CD8-positive, alpha-beta memory T cell (primary cell): ENCODE measurements at regions not wholly inside any gene's neighbourhood (a gene's known extent, or its start where the extent isn't known, plus 50 kb on each side); places are given as distances from the start of the nearest gene placed in this dataset.

Source experiments
- CTCF ChIA-PET: fragments of 350-600 bp; sonication (Branson Sonifier 250); formaldehyde crosslinking; loops from one replicate; lab custom pipeline; 2021; ENCODE audit warnings: antibody characterized with exemption; lab: Charles Lee
- POLR2A ChIA-PET: fragments of 350-600 bp; sonication (Branson Sonifier 250); formaldehyde crosslinking; loops from one replicate; lab custom pipeline; 2021; ENCODE audit warnings: antibody characterized with exemption; lab: Charles Lee
- DNase-seq, 5 donors: peaks; one replicate each; pipeline versions ENCODE4 v3.0.0 to v3.0.0-alpha.2; 2020 to 2022; ENCODE audit warnings: mixed read lengths in 1 of 5
- H3K27ac ChIP-seq: one replicate; pipeline ENCODE4 v1.7.0; 2013; ENCODE audit warnings: low read depth, mild to moderate bottlenecking, low read length, moderate library complexity
- H3K27me3 ChIP-seq: 2 replicates; pipeline ENCODE4 v1.7.0; 2013; ENCODE audit warnings: low read length, mild to moderate bottlenecking; ENCODE audit not compliant: insufficient read depth, poor library complexity, severe bottlenecking
- H3K36me3 ChIP-seq: 2 replicates; pipeline ENCODE4 v1.7.0; 2013; ENCODE audit warnings: mild to moderate bottlenecking, low read length, moderate library complexity; ENCODE audit not compliant: insufficient read depth
- H3K4me1 ChIP-seq: 2 replicates; pipeline ENCODE4 v1.7.0; 2013; ENCODE audit warnings: mild to moderate bottlenecking, low read length, moderate library complexity; ENCODE audit not compliant: insufficient read depth
- H3K4me3 ChIP-seq: 2 replicates; pipeline ENCODE4 v1.7.0; 2013; ENCODE audit warnings: mild to moderate bottlenecking, low read length
- H3K9me3 ChIP-seq: 2 replicates; pipeline ENCODE4 v1.7.0; 2013; ENCODE audit warnings: mild to moderate bottlenecking, low read length
- H3K27ac Mint-ChIP-seq, 8 donors: one replicate each; pipeline ENCODE4 v1.8.0; 2020 to 2021; ENCODE audit warnings: mixed read lengths in 8 of 8, mild to moderate bottlenecking in 6 of 8, inconsistent platforms in 3 of 8, moderate library complexity in 3 of 8
- H3K27me3 Mint-ChIP-seq, 2 donors: one replicate each; pipeline ENCODE4 v1.8.0; 2020 to 2021; ENCODE audit warnings: mixed read lengths in 2 of 2, mild to moderate bottlenecking in 1 of 2, moderate library complexity in 1 of 2
- H3K36me3 Mint-ChIP-seq, 3 donors: one replicate each; pipeline ENCODE4 v1.8.0; 2020 to 2021; ENCODE audit warnings: mixed read lengths in 3 of 3, inconsistent platforms in 1 of 3, mild to moderate bottlenecking in 1 of 3
- H3K4me1 Mint-ChIP-seq, 3 donors: one replicate each; pipeline ENCODE4 v1.8.0; 2020 to 2021; ENCODE audit warnings: mixed read lengths in 3 of 3, inconsistent platforms in 1 of 3, mild to moderate bottlenecking in 1 of 3
- H3K4me3 Mint-ChIP-seq, 7 donors: one replicate each; pipeline ENCODE4 v1.8.0; 2020 to 2021; ENCODE audit warnings: mixed read lengths in 7 of 7, mild to moderate bottlenecking in 6 of 7, moderate library complexity in 4 of 7, inconsistent platforms in 2 of 7
- H3K9me3 Mint-ChIP-seq, 5 donors: one replicate each; pipeline ENCODE4 v1.8.0; 2020 to 2022; ENCODE audit warnings: mixed read lengths in 5 of 5, mild to moderate bottlenecking in 3 of 5, moderate library complexity in 2 of 5, inconsistent platforms in 1 of 5

DNA sequence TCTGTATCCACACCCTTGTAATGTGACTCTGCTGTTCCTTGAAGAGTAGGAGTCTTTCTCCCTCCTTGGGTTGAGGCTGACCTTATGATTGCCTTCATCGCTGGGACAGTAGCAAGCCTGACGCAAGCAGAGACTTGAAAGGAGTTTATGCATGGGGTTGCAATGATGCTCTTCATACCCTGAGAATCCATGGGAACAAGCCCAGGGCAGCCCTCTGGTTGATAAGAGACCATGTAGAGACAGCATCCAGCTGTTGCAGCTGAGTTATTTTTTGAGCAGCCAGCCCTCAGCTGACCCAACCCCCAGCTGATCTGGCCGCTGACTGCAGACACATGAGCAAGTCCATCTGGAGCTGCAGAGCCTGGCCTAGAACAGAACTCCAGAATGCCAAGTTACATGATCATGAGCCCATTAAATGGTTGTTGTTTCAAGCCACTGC is 60.6 kb upstream of the ARNT2 start:
- Mint-ChIP-seq H3K9me3 (no peaks in the 10 kb centered on the region), H3K36me3 (no peaks in the 10 kb centered on the region), H3K4me3 (no peak overlapping the region), H3K27me3 (peaks cover 20 to 35% of the 10 kb centered on the region in 2 donors), H3K4me1 (no peaks in the 10 kb centered on the region), H3K27ac (no peak overlapping the region)
- no peak for DNase-seq
- POLR2A ChIA-PET, result no interaction called here
- Histone ChIP-seq H3K27ac (no peak overlapping the region), H3K4me3 (no peak overlapping the region), H3K36me3 (no peaks in the 10 kb centered on the region), H3K4me1 (no peaks in the 10 kb centered on the region), H3K27me3 (peaks cover 3% of the 10 kb centered on the region), H3K9me3 (no peaks in the 10 kb centered on the region)
- CTCF ChIA-PET, result no interaction called here

DNA sequence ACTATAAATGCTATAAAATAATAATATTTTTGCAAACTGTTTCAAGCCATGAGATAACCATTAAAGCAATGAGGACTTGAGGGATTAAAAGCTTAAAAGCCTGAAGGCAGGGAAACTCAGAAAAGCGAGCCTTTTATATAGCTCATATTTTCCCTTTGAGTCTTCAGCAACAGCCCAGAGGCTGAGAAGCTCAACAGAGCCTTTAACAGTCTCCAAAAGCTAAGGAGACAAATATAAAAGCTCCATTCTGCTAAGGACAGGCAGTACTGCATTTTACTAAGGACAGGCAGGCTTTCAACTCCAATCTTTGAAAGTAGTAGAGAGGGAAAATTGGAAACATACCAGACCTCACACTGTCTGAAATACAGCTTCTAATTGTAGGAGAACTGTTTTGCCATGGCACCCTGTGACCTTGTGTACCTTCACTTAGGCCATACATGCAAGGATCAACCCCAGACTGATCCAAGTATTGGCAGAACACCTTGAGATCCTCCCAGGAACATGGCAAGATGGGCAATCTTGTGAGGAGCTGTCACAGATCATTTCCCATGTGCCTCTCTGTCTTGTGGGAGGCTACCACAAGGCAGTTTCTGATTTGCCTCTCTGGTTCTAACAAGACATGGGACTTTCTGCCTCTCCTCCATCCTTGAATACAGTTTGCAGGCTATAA is 53.1 kb upstream of the ARNT2 start:
- Histone ChIP-seq H3K4me1 (no peaks in the 10 kb centered on the region), H3K36me3 (no peaks in the 10 kb centered on the region), H3K9me3 (no peaks in the 10 kb centered on the region), H3K27me3 (peaks cover 3% of the 10 kb centered on the region), H3K27ac (no peak overlapping the region), H3K4me3 (no peak overlapping the region)
- ChIA-PET CTCF (no interaction called here), POLR2A (no interaction called here)
- Mint-ChIP-seq H3K9me3 (no peaks in the 10 kb centered on the region), H3K36me3 (no peaks in the 10 kb centered on the region), H3K4me3 (no peak overlapping the region), H3K4me1 (no peaks in the 10 kb centered on the region), H3K27me3 (peaks cover 5 to 48% of the 10 kb centered on the region in 2 donors), H3K27ac (no peak overlapping the region)
- no peak for DNase-seq
